ENCODE measurements at regions not wholly inside any gene's neighbourhood (a gene's known extent, or its start where the extent isn't known, plus 50 kb on each side); places are given as distances from the start of the nearest gene placed in this dataset.

DNA sequence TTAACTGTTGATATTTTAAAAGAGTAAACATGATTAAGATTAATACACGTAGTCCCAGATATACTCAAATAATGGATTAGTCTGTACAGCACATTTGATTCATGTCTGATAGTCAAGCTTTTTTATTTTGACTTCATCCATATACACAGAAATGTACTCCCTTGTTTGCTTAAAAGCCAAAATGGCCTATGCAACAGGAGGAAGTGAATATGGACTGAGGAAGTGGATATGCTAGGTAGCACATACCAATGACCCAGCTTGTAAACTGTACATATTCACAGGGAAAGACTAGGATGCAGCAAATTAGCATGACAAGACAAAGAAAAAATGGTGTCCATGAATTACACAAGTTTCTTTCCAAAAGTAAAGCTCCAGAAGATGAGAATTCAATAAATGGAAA is 109.7 kb downstream of the CAAP1 start (continued):
- TF ChIP-seq, protein P1, sequence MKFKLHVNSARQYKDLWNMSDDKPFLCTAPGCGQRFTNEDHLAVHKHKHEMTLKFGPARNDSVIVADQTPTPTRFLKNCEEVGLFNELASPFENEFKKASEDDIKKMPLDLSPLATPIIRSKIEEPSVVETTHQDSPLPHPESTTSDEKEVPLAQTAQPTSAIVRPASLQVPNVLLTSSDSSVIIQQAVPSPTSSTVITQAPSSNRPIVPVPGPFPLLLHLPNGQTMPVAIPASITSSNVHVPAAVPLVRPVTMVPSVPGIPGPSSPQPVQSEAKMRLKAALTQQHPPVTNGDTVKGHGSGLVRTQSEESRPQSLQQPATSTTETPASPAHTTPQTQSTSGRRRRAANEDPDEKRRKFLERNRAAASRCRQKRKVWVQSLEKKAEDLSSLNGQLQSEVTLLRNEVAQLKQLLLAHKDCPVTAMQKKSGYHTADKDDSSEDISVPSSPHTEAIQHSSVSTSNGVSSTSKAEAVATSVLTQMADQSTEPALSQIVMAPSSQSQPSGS (IDR thresholded peaks at IDR 0.05; ENCODE audit: low read length): no peak
